ENCODE measurements at regions not wholly inside any gene's neighbourhood (a gene's known extent, or its start where the extent isn't known, plus 50 kb on each side); places are given as distances from the start of the nearest gene placed in this dataset.

DNA sequence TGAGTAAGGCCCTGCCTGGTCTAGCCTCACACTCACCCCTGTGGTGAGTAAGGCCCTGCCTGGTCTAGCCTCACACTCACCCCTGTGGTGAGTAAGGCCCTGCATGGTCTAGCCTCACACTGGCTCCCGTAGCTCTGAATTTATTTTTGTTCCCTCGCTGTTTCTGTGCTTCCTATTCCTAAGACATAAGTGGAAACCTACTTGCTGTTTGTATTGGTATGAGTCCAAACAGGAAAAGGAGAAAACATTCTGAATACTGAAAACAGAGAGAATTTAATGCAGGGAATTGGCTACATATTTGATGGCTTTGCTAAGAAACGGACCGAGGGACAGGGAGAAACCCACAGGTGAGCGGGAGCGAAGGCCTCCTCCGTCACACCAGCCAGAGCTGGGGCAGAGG, 267.8 kb downstream of the FOXL1 start:
- TF ChIP-seq GATA2 (IDR thresholded peaks at IDR 0.05; ENCODE audit: low read depth, low read length) (no peak), GATA3 (IDR thresholded peaks at IDR 0.05; ENCODE audit: low read depth, low read length) (no peak)

DNA sequence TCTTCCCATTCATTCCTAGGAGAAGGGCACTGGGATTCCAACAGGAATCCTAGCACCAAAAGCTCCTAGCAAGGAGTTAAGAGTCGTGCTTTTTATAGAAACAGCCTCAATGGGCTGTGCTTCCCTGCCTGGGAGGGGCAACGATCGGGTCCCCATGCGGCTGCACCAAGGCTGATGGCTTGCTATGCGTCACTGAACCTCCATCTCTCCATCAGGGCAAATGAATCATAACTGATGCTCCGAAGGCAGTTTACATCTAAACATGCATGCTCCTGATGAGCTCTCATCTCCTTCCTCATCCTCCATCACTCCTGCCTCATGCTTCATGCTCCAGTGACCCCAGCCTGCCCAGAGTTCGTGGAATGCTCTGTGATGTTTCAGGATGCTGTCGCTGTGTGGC, 270.5 kb downstream of the FOXL1 start:
- TF ChIP-seq GATA3 (IDR thresholded peaks at IDR 0.05; ENCODE audit: low read depth, low read length) = no peak
- no peak for TF ChIP-seq GATA2 (IDR thresholded peaks at IDR 0.05; ENCODE audit: low read depth, low read length)

DNA sequence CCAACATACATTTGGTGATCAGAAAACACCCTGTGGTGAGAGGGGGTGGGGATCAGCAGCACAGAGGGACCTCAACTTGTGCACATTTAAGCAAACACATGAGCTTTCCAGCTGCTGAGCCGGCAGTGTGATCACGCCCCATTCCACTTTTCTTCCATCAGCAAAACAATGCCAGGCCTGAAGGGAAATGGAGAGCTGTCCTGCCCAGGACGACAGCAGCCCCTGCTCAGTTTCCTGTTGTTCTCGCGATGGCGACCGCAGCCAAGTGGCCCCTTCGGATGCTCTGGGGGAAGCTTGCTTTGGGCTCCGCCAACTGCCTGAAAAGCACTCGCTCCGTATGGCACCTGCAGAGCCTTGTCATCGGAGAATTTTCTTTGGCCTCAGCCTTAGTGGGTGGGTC, 272.3 kb downstream of the FOXL1 start:
- TF ChIP-seq GATA3 (IDR thresholded peaks at IDR 0.05; ENCODE audit: low read depth, low read length) (no peak), GATA2 (IDR thresholded peaks at IDR 0.05; ENCODE audit: low read depth, low read length) (no peak)

DNA sequence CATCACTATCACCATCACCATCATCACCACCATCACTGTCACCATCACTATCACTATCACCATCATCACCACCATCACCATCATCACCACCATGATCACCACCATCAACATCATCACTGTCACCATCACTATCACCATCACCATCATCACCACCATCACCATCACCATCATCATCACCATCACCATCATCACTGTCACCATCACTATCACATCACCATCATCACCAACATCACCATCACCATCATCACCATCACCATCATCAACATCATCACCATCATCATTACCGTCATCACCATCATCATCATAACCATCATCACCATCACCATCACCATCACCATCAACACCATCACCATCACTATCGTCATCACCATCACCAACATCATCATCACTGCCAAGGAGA, 273.8 kb downstream of the FOXL1 start:
- TF ChIP-seq GATA3 (IDR thresholded peaks at IDR 0.05; ENCODE audit: low read depth, low read length) (no peak), GATA2 (IDR thresholded peaks at IDR 0.05; ENCODE audit: low read depth, low read length) (no peak)

DNA sequence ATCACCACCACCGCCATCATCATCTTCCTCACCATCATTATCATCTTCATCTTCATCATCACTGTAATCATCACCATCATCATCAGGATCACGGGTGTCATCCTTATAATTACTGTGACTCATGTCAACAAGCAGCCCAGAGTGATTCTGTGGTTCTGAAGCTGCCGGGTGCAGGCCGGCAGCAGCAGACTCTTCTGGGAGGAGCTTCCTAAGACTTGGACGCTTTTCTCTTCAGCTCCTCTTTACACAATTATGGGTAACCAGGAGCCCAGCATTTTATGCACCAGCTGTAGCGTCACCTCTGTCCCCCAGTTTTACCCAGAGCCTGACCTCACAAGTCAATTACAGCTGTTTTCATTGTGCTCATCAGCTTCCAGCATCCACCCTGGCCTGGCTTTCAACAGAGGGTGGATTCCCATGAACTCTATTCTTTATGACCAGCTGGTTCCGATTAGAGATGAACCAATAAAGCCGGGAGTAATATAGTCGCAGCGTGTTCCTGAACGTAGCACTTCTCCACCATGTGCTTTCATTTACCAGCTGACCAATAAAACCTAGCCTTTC, 275.8 kb downstream of the FOXL1 start:
- TF ChIP-seq GATA3 (IDR thresholded peaks at IDR 0.05; ENCODE audit: low read depth, low read length) (no peak), GATA2 (IDR thresholded peaks at IDR 0.05; ENCODE audit: low read depth, low read length) (no peak)

DNA sequence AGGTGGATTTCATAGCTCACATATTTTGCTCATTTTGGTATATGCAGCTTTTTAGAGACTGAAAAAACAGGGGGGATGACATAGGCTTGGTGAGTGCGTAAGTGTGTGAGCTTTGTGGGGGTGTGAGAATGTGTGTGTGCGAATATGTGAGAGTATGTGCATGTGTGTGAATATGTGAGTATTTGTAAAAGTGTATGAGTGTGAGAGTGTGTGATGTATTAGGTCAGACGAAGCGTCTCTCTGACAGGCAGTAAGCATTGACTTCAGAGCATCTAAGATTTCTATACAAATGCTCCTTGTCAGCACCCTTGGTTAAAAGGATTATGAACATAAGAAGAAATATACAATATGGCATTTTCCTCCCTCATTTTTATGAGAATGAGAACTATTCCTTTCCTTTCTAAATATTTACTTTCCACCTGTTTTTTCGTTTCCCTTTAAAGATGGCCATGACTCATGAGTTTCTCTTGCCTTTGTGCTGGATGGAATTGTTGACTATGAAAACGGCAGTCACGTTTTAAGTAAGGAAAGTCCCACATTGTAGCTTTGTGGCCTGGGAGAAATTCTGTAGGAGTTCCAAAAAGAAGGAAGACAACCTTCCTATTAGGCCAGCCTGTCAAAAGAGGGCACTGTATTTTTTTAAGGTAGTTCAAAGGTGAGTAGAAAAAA, 276.4 kb downstream of the FOXL1 start:
- TF ChIP-seq GATA3 (IDR thresholded peaks at IDR 0.05; ENCODE audit: low read depth, low read length) (no peak), GATA2 (IDR thresholded peaks at IDR 0.05; ENCODE audit: low read depth, low read length) (no peak)

DNA sequence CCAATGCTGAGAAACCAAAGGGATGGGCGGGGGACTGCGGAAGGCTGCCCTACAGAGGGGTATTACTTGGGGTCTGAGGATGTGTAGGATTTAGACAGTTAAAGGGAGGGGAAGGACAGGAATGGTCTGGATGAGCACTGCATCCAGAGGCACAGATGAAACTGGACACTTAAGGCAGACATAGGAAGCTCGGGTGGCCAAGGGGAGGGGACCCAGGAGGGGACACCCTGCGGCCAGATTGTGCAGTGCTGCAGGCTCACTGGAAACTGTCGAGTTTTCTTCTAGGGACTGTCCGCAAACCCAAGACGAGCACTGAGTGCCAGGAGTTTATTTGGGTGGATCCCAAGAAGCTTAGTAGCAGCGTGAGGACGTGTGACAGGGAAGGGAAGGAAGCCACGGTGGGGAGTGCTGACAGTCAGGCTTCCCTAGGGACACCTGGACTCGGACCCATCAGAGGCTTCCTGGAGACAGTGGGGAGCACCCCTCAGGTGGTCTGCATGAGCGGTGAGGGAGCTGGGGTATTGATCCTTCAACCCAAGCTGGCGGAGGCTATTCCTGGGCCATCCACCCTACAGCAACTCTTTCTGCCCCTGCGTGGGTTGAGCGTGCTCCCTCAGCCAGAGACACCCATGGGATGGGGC, 278.7 kb downstream of the FOXL1 start:
- no peak for TF ChIP-seq GATA3 (IDR thresholded peaks at IDR 0.05; ENCODE audit: low read depth, low read length)
- no peak for TF ChIP-seq GATA2 (IDR thresholded peaks at IDR 0.05; ENCODE audit: low read depth, low read length)

DNA sequence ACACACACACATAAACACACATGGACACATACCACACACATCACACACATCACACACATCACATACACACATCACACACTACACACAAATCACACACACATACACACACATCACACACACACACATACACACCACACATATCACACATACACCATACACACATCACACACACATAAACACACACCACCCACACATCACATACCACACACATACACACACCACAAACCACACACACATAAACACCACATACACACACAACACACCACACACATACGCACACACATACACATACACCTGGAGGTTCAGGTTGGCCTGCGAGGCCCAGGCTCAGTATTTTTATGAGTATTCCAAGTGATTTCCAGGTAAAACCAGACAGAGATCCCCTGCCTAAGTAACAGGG, 279.5 kb downstream of the FOXL1 start:
- TF ChIP-seq GATA2 (IDR thresholded peaks at IDR 0.05; ENCODE audit: low read depth, low read length) (no peak), GATA3 (IDR thresholded peaks at IDR 0.05; ENCODE audit: low read depth, low read length) (no peak)

DNA sequence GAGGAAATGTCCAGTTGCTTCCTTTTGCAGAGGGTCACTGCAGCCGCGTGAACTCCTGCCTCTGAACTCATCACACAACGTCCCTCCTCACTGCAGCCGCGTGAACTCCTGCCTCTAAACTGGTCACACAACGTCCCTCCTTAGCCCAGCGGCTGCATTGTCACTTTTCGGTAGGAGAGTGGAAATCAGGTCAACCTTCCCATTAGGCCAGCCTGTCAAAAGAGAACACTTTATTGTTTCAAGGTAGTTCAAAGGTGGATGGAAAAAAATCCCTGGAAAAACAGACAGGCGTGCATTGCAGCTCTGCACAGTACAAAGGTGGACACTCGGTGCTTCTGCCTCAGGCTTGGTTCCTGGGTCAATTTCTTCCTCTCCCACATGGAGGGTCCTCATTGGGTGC, 280.2 kb downstream of the FOXL1 start:
- TF ChIP-seq GATA3 (IDR thresholded peaks at IDR 0.05; ENCODE audit: low read depth, low read length) (no peak), GATA2 (IDR thresholded peaks at IDR 0.05; ENCODE audit: low read depth, low read length) (no peak)

DNA sequence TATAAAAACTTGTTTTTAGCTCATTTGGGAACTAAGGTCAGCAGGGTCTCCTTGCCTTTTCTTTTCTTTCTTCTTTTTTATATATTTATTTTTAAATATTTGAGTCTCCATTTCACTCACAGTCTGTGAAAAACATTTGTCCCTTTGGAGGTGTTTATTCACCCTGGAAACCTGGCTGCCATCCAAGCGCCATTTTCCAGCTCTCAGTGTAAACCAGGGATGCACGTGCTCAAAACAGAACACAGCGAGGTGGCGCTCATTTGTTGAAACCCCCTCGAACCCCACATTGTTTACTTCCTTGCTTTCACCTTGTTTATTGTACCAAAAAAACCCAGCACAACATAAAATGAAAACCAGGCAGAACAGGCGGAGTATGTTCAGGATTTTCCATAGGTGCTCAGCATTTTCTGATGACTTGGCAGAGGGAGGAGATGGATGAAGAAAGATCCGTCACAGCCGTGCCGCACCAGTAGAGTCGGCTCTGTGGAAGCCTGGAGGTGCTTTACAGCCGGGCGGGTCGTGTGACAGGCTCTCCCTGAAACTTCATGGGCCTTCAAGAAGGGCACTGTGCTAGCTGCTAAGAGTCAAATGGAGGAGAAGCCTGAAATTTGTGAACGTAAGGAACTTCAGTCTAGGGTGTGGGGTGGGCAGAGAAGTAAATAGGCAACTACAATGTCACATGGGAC, 284.4 kb downstream of the FOXL1 start:
- TF ChIP-seq GATA2 (IDR thresholded peaks at IDR 0.05; ENCODE audit: low read depth, low read length) = no peak
- no peak for TF ChIP-seq GATA3 (IDR thresholded peaks at IDR 0.05; ENCODE audit: low read depth, low read length)

DNA sequence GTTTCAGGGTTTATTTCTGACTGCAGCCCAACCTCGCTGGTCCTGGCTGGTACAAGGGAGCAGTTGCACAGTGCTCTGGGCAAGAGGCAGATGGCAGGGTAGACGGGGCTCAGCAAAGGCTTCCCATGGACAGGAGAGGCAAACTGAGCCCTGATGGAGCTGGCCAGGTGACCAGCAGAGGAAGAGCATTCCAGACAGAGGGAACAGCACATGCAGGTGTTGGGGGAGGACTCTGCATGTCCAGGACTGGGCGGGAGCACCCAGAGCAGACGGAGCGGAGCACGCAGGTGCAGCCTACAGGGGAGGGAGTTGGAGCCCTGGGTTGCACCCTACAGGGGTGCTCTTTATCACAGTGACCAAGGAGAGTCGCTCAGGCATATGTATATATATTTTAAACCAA, 285.3 kb downstream of the FOXL1 start:
- TF ChIP-seq GATA3 (IDR thresholded peaks at IDR 0.05; ENCODE audit: low read depth, low read length) = no peak

DNA sequence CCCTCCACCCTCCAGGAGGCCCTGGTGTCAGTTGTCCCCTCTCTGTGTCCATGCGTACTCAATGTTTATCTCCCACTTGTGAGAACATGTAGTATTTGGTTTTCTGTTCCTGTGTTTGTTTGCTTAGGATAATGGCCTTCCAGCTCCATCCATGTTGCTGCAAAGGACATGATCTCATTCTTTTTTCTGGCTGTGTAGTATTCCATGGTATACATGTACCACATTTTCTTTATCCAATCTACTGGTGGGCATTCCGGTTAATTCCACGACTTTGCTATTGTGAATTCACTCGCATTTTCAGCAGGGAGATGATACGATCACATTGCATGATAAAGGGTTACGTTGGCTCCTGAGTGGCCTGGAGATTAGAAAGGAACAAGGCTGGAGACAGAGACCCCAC, 286.2 kb downstream of the FOXL1 start:
- TF ChIP-seq GATA2 (IDR thresholded peaks at IDR 0.05; ENCODE audit: low read depth, low read length) = no peak
- TF ChIP-seq GATA3 (IDR thresholded peaks at IDR 0.05; ENCODE audit: low read depth, low read length) = no peak

DNA sequence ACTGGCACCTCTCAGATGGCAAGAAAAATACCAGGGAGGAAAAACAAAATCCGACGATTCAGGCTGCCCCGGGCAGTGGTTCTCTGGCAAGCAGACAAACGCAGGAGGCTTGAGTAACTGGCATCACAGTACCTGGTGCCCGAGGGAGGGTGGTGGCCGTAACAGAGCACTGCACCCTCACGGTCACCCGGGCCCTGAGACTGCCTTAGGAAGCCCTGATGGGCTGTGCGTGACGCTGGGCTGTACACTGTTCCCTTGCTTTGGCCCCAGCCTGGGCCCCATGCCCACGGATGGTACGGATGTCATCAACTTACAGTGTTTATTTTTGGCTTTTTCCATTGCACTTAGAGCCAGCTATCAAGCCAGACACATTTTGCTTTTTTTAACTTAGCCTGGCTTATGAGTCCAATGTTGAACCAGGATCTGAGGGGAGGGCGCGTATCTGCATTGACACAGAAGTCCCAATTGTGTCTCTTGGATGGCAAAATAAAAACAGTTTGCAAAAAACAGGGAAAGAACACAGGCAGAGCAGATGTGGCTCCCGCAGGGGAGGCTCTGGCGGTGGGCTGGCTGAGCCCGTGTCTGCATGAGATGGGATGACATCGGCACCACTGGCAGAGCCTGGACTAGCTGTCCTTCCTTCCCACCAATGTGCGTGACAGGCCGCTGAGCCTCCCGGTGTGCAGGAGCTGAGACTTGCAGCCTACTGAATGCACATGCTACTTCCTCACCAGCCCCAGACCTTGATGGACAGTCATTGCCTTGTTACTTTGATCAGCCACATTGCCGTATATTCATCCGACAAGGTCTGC, 287.7 kb downstream of the FOXL1 start:
- TF ChIP-seq GATA2 (IDR thresholded peaks at IDR 0.05; ENCODE audit: low read depth, low read length) (no peak), GATA3 (IDR thresholded peaks at IDR 0.05; ENCODE audit: low read depth, low read length) (no peak)
